NCI-H345 (cell line): ENCODE measurements at regions not wholly inside any gene's neighbourhood (a gene's known extent, or its start where the extent isn't known, plus 50 kb on each side); places are given as distances from the start of the nearest gene placed in this dataset.
"Not testable (repeated sequence)": the region's sequence is repeated elsewhere in the genome, so short reads cannot be mapped to it uniquely, and the experiment has no call there.

Experiments
- DNase-seq: peaks from one replicate; lab custom pipeline; 2025; lab: John Stamatoyannopoulos, UW

- DNase-seq = no peak
Observed at GRCh38 chr13:79662882-79663281, 181.9 kb downstream of the NDFIP2 start.

DNA sequence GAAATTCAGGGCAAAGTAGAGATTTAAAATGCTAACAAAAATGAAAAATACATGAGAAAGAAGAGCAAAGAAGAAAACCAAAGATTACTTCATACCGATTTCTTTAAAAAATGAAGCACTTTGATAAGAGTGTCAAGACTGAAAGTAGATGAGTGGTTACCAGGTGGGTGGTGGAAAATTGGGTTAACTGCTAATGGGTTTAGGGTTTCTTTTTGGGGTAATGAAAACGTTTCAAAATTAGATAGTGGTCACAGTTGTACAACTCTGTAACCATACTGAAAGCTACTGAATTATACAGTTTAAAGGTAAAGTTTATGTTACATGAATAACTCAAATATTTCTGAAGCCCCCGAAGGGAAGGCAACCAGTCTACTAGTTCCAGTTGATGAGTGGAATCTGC, 179.4 kb downstream of the NDFIP2 start:
- DNase-seq = no peak

DNA sequence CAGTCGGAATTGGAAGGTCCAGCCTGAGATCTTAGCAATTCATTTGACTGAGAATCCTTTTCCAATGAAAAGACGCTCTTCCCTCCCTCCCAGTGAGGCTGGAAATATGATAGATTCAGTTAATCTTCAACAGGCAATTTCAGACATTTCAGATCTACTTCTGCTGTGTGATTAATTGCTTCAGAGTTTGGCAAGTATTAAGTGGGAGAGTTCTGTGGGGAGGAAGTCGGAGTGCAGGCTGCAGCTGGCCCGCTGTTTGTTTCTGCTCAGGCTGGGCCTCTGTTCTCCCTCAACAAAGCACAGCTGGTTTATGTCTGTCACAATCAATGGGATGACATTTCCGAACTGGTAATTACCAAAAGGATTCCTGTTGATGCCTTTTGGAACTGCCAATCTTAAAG, 178.2 kb downstream of the NDFIP2 start:
- no peak for DNase-seq

DNA sequence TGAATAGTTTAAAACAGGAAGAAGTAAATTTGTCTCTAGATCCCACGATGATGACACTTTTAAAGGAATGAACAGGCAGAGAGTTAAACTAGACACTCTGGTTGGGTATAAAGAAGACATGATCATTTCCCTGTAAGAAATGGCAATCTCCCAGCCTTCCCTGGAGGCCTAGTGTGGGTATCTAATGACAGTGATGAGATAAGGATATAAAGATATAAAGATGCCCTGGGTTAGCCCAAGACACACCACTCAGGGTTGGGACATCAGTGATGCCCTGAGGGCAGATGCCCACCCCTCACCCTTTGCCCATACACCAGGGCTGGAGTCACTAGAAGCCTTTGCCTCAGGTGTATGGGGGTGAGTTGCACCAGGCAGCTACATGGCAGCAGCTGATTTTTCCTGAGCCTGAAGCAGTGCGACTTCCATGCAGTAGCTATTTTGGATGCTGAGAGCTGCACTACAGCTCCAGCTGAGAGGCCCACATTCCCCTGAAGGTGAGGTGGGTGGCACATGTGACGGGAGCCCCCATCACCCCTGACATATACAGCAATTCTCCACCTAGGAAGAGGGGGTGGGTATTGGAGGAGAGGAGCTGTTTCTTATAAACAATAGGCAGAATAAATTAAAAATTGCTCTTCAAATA, 177.5 kb downstream of the NDFIP2 start:
- DNase-seq = no peak

GRCh38 chr13:79655509-79655908, 174.6 kb downstream of the NDFIP2 start:
- no peak for DNase-seq

- no peak for DNase-seq
Observed at GRCh38 chr13:79654520-79654919, 173.6 kb downstream of the NDFIP2 start.

DNA sequence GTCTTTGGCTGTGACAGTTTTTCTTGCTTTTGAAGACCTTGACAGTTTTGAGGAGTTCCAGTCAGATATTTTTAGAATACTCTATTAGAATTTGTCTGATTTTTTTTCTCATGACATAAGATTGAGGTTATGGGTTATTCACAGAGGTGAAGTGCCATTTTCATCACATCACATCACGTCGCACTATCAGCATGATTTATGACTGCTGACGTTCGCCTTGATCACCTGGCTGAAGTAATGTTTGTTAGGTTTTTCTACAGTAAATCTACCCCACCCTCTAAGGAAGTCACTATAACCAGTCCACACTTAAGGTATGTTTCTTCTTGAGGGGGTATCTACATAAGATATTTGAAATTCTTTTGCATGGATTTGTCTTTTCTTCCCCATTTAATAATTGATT, 169.7 kb downstream of the NDFIP2 start:
- DNase-seq = no peak

GRCh38 chr13:79648191-79648590, 167.2 kb downstream of the NDFIP2 start:
- no peak for DNase-seq

GRCh38 chr13:79647533-79647932, 166.6 kb downstream of the NDFIP2 start:
- peak; percentile 14 for DNase-seq

- DNase-seq = no peak
Observed at GRCh38 chr13:79646880-79647279, 165.9 kb downstream of the NDFIP2 start.

DNA sequence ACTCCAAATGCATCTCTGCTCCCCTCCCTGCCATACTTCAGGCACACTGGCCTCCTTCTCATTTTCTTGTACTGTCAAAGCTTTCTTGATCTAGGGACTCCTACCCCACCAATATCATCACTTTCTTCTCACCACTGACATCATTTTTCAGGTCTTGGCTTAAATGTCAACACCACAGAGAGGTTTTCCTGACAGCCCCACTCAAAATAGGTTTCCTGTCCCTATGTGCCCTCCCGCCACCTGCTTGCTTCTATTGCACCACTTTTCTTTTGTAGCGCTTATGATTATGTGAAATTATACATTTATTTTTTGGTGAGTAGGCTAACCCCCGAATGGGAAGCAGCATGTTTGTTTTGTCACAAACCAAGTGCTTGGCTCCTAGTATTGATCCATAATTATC, 164.6 kb downstream of the NDFIP2 start:
- DNase-seq = no peak

DNA sequence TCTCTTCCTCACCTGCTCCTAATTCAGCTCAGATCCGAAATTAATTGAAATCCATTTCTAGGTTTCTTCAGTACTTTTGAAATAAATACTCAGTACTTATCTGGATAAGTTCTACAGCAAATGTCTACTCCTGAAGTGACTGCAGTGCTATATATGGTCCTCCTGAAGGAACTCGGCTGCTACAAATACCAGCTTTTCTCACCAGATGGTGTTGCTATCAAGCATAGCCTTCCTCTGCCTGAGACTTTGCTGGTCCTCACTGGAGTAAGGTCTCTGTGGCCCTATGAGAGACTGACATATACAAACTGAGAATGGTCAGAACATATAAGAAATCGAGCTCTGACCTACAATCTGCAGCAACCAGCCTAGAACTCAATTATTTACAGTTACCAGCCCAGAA, 161.6 kb downstream of the NDFIP2 start:
- DNase-seq = no peak

GRCh38 chr13:79637133-79637763, 156.3 kb downstream of the NDFIP2 start:
- DNase-seq = no peak

- no peak for DNase-seq
Observed at GRCh38 chr13:79631051-79631659, 150.2 kb downstream of the NDFIP2 start.

DNA sequence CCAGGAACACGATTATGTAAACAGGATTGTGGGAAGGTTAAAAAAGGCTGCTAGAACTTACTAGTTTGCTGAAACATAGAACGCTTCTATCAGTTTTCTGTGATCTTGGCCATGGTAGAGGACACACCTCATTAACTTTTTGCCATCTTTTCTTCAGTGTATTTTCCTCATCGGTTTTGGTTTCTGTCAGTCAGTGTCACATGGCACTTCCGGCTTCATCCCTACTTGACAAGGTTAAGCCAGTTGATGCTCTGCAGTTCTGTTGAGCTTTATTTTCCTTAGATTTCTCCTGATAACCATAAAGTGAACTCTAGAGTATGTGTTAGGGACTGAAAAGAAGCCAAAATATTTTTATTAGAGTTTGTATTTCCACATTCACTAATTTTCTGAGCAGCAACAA, 147.5 kb downstream of the NDFIP2 start:
- DNase-seq = no peak

DNA sequence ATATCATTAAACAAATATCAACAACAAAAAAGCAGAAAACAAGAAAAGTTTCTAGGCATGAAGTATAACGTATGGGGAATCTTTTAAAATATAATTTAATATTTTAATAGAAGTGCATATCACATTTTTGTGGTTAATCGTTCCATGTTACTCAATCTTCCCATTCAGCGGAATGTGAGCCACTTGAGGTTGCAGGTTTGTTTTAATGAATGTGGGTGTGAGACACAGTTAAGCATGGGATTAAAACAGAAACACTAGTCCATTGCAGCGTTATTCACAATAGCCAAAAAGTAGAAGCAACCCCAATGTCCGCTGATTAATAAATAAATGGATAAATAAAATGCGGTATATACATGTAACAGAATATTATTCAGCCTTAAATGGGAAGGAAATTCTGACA, 146.0 kb downstream of the NDFIP2 start:
- DNase-seq = no peak

DNA sequence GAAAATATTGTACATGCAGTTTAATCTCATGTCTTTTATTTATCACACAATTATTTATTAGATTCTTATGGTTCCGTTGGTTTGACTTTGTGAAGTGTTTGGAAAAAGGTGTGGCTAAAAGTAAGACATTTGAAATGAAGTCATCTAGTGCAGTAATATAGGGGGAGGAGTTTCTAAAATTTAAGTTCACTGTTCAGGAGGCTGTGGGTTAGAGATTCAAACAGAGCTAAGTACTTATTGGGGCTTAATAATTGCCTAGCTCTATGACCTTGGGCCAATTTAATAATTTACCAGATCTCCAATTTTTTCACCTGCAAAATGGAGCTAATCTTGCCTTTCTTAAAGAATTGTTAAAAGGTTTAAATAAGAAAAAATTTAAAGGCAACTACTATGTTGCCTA, 144.6 kb downstream of the NDFIP2 start:
- no peak for DNase-seq

DNA sequence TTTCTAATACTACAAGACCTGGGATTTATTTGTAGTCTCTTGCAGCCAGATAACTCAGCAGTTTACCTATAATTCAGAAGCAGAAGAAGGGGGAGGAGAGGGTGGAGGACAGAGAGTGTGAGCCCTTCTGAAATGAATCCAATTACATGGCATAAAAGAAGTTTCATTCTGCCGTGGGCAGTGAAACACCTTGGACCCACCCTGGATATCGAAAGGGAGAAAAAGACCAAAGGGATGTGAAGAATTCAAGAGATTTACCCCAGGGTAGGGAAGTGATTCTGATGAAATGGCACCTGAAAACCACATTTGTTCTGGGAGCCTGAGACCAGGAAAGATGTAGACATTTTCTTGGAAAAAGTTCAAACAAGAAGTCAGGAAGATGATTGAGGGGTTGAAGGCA, 140.9 kb downstream of the NDFIP2 start:
- no peak for DNase-seq

DNA sequence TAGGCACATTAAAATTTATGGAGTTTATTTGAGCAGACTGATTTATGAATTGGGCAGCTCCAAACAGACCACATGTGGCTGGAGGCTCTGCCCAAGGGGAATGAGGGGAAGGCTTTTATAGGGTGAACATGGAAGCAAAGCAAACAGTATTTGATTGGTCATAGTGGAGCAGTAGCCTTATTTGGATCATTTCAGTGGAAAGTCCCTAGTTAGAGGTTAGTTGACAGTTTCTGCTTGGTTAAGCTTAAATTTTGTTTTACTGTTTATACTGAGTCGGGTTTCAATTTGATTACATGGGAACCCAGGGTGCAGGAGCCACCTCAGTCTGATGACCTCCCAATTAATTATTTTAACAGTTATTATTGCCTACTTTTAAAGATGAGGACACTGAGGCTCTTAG, 140.5 kb downstream of the NDFIP2 start:
- DNase-seq = no peak

GRCh38 chr13:79614250-79614918, 133.4 kb downstream of the NDFIP2 start:
- DNase-seq = no peak

GRCh38 chr13:79612604-79613003, 131.6 kb downstream of the NDFIP2 start:
- no peak for DNase-seq

DNA sequence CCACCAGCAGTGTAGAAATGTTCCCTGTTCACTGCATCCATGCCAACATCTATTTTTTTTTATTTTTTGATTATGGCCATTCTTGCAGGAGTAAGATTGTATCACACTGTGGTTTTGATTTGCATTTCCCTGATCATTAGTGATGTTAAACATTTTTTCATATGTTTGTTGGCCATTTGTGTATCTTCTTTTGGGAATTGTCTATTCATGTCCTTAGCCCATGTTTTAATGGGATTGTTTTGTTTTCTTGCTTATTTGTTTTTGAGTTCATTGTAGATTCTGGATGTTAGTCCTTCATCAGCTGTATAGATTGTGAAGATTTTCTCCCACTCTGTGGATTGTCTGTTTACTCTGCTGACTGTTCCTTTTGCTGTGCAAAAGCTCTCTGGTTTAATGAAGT, 126.9 kb downstream of the NDFIP2 start:
- DNase-seq = not testable (repeated sequence)
